SK-N-SH treated with all-trans-retinoic acid at 6 μM for 48 hours (cell line): ENCODE measurements at regions not wholly inside any gene's neighbourhood (a gene's known extent, or its start where the extent isn't known, plus 50 kb on each side); places are given as distances from the start of the nearest gene placed in this dataset.

Experiments
- ARNTL ChIP-seq: fragments of 450-650 bp; formaldehyde crosslinking; IDR thresholded peaks from 2 replicates; pipeline ENCODE4 v1.5.0; 2020; ENCODE audit warnings: low read depth, mild to moderate bottlenecking, moderate library complexity, borderline replicate concordance
- CREB5 ChIP-seq: fragments of 250-450 bp; sonication (Bioruptor Pico); IDR thresholded peaks from 2 replicates; pipeline ENCODE4 v1.5.1; 2020; ENCODE audit warnings: low read depth, mild to moderate bottlenecking, moderate library complexity
- CSDC2 ChIP-seq: fragments of 250-450 bp; sonication (Bioruptor Pico); IDR thresholded peaks from 2 replicates; pipeline ENCODE4 v1.5.0; 2020; ENCODE audit warnings: mild to moderate bottlenecking, moderate library complexity
- ESRRG ChIP-seq: fragments of 250-450 bp; sonication (Bioruptor Pico); IDR thresholded peaks from 2 replicates; pipeline ENCODE4 v1.6.1; 2021; ENCODE audit warnings: mild to moderate bottlenecking
- OSR1 ChIP-seq: fragments of 250-450 bp; sonication (Bioruptor Pico); IDR thresholded peaks from 2 replicates; pipeline ENCODE4 v1.8.0; 2022; ENCODE audit warnings: moderate library complexity, mild to moderate bottlenecking, inconsistent platforms
- PPARA ChIP-seq: fragments of 250-450 bp; sonication (Bioruptor Pico); IDR thresholded peaks from 2 replicates; pipeline ENCODE4 v1.5.0; 2020; ENCODE audit warnings: mild to moderate bottlenecking, borderline replicate concordance
- SNAI2 ChIP-seq: fragments of 250-450 bp; sonication (Bioruptor Pico); IDR thresholded peaks from 2 replicates; pipeline ENCODE4 v1.5.0; 2020; ENCODE audit warnings: mild to moderate bottlenecking, moderate library complexity
- ZFP3 ChIP-seq: fragments of 250-450 bp; sonication (Bioruptor Pico); IDR thresholded peaks from 2 replicates; pipeline ENCODE4 v1.5.0; 2020; ENCODE audit warnings: mild to moderate bottlenecking, moderate library complexity
- ZFP30 ChIP-seq: fragments of 450-650 bp; formaldehyde crosslinking; IDR thresholded peaks from 2 replicates; pipeline ENCODE4 v1.5.0; 2022; ENCODE audit warnings: mild to moderate bottlenecking, moderate library complexity
- TF ChIP-seq, protein P1 (sequence below): fragments of 250-450 bp; sonication (Bioruptor Pico); IDR thresholded peaks from 2 replicates; pipeline ENCODE4 v1.5.0; 2020; ENCODE audit warnings: mild to moderate bottlenecking, moderate library complexity
- TF ChIP-seq, protein P2 (sequence below): fragments of 250-450 bp; sonication (Bioruptor Pico); IDR thresholded peaks from 2 replicates; pipeline ENCODE4 v1.5.1; 2021; ENCODE audit warnings: mild to moderate bottlenecking, moderate library complexity

DNA sequence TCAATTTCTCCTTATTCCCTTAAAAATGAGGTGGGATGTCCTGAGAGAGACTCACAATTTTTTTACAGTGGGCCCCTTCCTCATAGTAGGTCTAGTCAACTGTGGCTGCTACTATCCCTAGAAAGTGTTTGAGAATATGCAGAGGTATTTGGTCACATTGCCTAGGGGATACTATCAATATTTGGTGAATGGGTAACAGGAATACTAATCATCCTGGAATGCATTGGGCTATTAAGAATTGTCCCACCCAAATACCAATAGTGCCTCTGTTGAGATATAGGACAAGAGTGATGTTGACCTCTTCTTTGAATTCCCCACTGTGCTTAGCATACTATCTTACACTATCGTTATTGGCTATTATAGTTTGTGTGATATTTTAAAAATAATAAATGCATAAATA is 389.4 kb downstream of the DIPK2A start:
- TF ChIP-seq CREB5 (no peak), ZFP30 (no peak), OSR1 (CRISPR knock-in tag) (no peak), CSDC2 (CRISPR knock-in tag) (no peak), ZFP3 (CRISPR knock-in tag) (no peak), SNAI2 (CRISPR knock-in tag) (no peak), ARNTL (CRISPR knock-in tag) (no peak), PPARA (CRISPR knock-in tag) (no peak), ESRRG (no peak)
- TF ChIP-seq, protein P1, sequence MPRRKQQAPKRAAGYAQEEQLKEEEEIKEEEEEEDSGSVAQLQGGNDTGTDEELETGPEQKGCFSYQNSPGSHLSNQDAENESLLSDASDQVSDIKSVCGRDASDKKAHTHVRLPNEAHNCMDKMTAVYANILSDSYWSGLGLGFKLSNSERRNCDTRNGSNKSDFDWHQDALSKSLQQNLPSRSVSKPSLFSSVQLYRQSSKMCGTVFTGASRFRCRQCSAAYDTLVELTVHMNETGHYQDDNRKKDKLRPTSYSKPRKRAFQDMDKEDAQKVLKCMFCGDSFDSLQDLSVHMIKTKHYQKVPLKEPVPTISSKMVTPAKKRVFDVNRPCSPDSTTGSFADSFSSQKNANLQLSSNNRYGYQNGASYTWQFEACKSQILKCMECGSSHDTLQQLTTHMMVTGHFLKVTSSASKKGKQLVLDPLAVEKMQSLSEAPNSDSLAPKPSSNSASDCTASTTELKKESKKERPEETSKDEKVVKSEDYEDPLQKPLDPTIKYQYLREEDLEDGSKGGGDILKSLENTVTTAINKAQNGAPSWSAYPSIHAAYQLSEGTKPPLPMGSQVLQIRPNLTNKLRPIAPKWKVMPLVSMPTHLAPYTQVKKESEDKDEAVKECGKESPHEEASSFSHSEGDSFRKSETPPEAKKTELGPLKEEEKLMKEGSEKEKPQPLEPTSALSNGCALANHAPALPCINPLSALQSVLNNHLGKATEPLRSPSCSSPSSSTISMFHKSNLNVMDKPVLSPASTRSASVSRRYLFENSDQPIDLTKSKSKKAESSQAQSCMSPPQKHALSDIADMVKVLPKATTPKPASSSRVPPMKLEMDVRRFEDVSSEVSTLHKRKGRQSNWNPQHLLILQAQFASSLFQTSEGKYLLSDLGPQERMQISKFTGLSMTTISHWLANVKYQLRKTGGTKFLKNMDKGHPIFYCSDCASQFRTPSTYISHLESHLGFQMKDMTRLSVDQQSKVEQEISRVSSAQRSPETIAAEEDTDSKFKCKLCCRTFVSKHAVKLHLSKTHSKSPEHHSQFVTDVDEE (CRISPR knock-in tag), result no peak
- TF ChIP-seq, protein P2, sequence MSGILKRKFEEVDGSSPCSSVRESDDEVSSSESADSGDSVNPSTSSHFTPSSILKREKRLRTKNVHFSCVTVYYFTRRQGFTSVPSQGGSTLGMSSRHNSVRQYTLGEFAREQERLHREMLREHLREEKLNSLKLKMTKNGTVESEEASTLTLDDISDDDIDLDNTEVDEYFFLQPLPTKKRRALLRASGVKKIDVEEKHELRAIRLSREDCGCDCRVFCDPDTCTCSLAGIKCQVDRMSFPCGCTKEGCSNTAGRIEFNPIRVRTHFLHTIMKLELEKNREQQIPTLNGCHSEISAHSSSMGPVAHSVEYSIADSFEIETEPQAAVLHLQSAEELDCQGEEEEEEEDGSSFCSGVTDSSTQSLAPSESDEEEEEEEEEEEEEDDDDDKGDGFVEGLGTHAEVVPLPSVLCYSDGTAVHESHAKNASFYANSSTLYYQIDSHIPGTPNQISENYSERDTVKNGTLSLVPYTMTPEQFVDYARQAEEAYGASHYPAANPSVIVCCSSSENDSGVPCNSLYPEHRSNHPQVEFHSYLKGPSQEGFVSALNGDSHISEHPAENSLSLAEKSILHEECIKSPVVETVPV, result no peak
